Tibial artery (tissue), 4 donors: ENCODE measurements at regions not wholly inside any gene's neighbourhood (a gene's known extent, or its start where the extent isn't known, plus 50 kb on each side); places are given as distances from the start of the nearest gene placed in this dataset.

Source experiments
- DNase-seq, 2 donors: peaks; one replicate each; pipeline ENCODE4 v3.0.0-alpha.2; 2019
- H3K27ac ChIP-seq, 2 donors: fragments of 200-600 bp; sonication (generic) in 1 of 2; 1 replicate in 1 of 2; 2 replicates in 1 of 2; pipeline ENCODE4 v1.5.1; 2018 to 2019; ENCODE audit warnings: mild to moderate bottlenecking in 1 of 2
- H3K27me3 ChIP-seq, 2 donors: fragments of 200-600 bp; sonication (generic) in 1 of 2; one replicate each; pipeline versions ENCODE4 v1.5.1 to v1.6.0; 2016 to 2019
- H3K36me3 ChIP-seq, 3 donors: fragments of 200-600 bp; sonication (generic) in 2 of 3; one replicate each; pipeline ENCODE4 v1.5.1; 2016 to 2019; ENCODE audit warnings: mild to moderate bottlenecking in 2 of 3
- H3K4me1 ChIP-seq, 4 donors: fragments of 200-600 bp; sonication (generic) in 2 of 4; 1 replicate in 3 of 4; 2 replicates in 1 of 4; pipeline ENCODE4 v1.5.1; 2016 to 2019
- H3K4me3 ChIP-seq, 2 donors: fragments of 200-600 bp; sonication (generic) in 1 of 2; 1 replicate in 1 of 2; 2 replicates in 1 of 2; pipeline ENCODE4 v1.5.1; 2018 to 2019; ENCODE audit warnings: mild to moderate bottlenecking in 2 of 2
- H3K9me3 ChIP-seq, 3 donors: fragments of 200-600 bp; sonication (generic) in 1 of 3; one replicate each; pipeline ENCODE4 v1.5.1; 2016 to 2019
- intact Hi-C: fragments of 100-400 bp; cut with DNase I; formaldehyde crosslinking; loops from one replicate; pipeline ENCODE4 v1.15.0; 2023; ENCODE audit warnings: low total_unique reads
- TF ChIP-seq, protein P1 (sequence below), 2 experiments: fragments of 200-600 bp in 1 of 2; fragments of 450-650 bp in 1 of 2; IDR thresholded peaks; one replicate each; pipeline ENCODE4 v1.5.1; 2017 to 2019; ENCODE audit warnings: antibody characterized with exemption in 2 of 2, mild to moderate bottlenecking in 1 of 2, moderate library complexity in 1 of 2

DNA sequence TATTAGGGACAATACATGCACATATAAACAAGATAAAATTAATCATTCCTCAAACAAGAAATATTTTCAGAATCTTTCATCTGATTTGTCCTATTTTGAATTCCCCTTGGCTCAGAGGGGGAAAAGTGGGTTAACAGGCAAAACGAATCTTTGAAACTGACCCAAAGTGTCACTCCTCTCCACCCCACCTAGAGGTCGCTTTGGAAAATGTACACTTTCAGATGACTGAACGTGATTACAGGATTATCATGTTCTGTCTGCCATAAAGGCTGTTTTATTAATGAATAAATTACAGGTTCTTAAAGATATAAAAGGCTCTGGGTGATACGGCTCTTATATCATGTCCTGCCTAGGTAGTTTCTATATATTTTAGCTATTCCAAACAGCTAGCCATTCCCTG is 1735.0 kb downstream of the LRRC4C start:
- no peaks in the 10 kb centered on the region for H3K9me3 ChIP-seq
- intact Hi-C loops = no loop called here
- H3K27me3 ChIP-seq = no peaks in the 10 kb centered on the region
- no peaks in the 10 kb centered on the region for H3K36me3 ChIP-seq
- DNase-seq = no peak
- no peak overlapping the region for H3K4me3 ChIP-seq
- TF ChIP-seq, protein P1, sequence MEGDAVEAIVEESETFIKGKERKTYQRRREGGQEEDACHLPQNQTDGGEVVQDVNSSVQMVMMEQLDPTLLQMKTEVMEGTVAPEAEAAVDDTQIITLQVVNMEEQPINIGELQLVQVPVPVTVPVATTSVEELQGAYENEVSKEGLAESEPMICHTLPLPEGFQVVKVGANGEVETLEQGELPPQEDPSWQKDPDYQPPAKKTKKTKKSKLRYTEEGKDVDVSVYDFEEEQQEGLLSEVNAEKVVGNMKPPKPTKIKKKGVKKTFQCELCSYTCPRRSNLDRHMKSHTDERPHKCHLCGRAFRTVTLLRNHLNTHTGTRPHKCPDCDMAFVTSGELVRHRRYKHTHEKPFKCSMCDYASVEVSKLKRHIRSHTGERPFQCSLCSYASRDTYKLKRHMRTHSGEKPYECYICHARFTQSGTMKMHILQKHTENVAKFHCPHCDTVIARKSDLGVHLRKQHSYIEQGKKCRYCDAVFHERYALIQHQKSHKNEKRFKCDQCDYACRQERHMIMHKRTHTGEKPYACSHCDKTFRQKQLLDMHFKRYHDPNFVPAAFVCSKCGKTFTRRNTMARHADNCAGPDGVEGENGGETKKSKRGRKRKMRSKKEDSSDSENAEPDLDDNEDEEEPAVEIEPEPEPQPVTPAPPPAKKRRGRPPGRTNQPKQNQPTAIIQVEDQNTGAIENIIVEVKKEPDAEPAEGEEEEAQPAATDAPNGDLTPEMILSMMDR (IDR thresholded peaks at IDR 0.05) = no peak
- H3K4me1 ChIP-seq = no peaks in the 10 kb centered on the region
- no peak overlapping the region for H3K27ac ChIP-seq

- Histone ChIP-seq H3K36me3 (no peaks in the 10 kb centered on the region), H3K27ac (no peak overlapping the region), H3K4me3 (no peak overlapping the region), H3K4me1 (no peaks in the 10 kb centered on the region), H3K9me3 (no peaks in the 10 kb centered on the region), H3K27me3 (no peaks in the 10 kb centered on the region)
- intact Hi-C loops = no loop called here
- no peak for DNase-seq
- TF ChIP-seq, protein P1 (IDR thresholded peaks at IDR 0.05) = no peak
These were observed 1746.9 kb downstream of the LRRC4C start for GRCh38 chr11:39712581-39712980.

GRCh38 chr11:39690856-39691255 is 1768.6 kb downstream of the LRRC4C start:
- no peaks in the 10 kb centered on the region for H3K27me3 ChIP-seq
- H3K9me3 ChIP-seq = no peaks in the 10 kb centered on the region
- intact Hi-C loops = no loop called here
- H3K4me3 ChIP-seq = no peak overlapping the region
- H3K27ac ChIP-seq = no peak overlapping the region
- H3K36me3 ChIP-seq = no peaks in the 10 kb centered on the region
- no peak for DNase-seq
- no peaks in the 10 kb centered on the region for H3K4me1 ChIP-seq
- TF ChIP-seq, protein P1 (IDR thresholded peaks at IDR 0.05) = no peak

- H3K36me3 ChIP-seq = no peaks in the 10 kb centered on the region
- H3K9me3 ChIP-seq = no peaks in the 10 kb centered on the region
- no peaks in the 10 kb centered on the region for H3K27me3 ChIP-seq
- TF ChIP-seq, protein P1 (IDR thresholded peaks at IDR 0.05) = no peak
- H3K4me3 ChIP-seq = no peak overlapping the region
- no peak for DNase-seq
- H3K4me1 ChIP-seq = no peaks in the 10 kb centered on the region
- intact Hi-C loops = no loop called here
- no peak overlapping the region for H3K27ac ChIP-seq
These were observed 1775.4 kb downstream of the LRRC4C start for GRCh38 chr11:39683951-39684554.

DNA sequence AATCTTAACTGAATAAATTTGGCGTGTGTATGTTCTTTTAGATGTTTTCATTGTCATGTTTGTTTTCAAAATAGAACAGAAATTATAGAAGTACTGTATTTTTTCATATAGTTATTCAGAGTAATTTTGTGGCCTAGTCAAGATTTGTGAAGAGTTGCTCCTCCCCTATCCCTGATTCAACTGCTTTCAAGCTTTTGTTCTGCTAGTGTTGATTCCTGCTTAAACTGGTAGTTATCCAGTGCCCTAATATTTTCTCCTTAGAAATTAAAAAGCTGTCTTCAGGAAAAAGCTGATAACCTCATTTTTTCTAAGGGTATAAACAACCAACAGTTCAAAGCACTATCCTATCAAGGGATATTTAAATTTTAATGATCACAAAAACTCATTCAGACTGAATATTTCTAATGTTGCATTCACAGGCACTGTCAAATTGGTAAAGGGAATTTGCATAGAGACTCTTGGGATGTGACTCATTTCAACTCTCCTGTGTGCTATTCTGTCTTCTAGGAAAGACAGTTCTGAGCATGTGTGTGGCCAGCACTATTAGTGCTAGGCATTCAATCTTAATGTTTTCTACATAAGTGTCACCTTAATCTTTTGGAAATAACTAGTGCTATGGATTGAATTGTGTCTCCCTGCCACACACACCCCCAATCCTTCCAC is 1776.0 kb downstream of the LRRC4C start:
- Histone ChIP-seq H3K9me3 (no peaks in the 10 kb centered on the region), H3K27ac (no peak overlapping the region), H3K4me1 (no peaks in the 10 kb centered on the region), H3K36me3 (no peaks in the 10 kb centered on the region), H3K4me3 (no peak overlapping the region), H3K27me3 (no peaks in the 10 kb centered on the region)
- TF ChIP-seq, protein P1 (IDR thresholded peaks at IDR 0.05) = no peak
- no peak for DNase-seq
- intact Hi-C loops = no loop called here
